Keratinocyte (primary cell): ENCODE measurements at regions not wholly inside any gene's neighbourhood (a gene's known extent, or its start where the extent isn't known, plus 50 kb on each side); places are given as distances from the start of the nearest gene placed in this dataset.

Experiments
- CTCF ChIP-seq, 3 experiments: IDR thresholded peaks in 1 of 3; conservative IDR thresholded peaks in 1 of 3; optimal IDR thresholded peaks in 1 of 3; 2 replicates in 2 of 3; 3 replicates in 1 of 3; pipeline versions ENCODE3 to v1.5.1; 2011; ENCODE audit warnings: low read length in 3 of 3, mild to moderate bottlenecking in 3 of 3, moderate library complexity in 2 of 3, control low read depth in 1 of 3, inconsistent platforms in 1 of 3; ENCODE audit not compliant: insufficient read depth in 2 of 3; ENCODE audit errors: extremely low read depth in 1 of 3
- EZH2 ChIP-seq: IDR thresholded peaks from one replicate; pipeline ENCODE4 v1.6.1; 2012; ENCODE audit warnings: inconsistent platforms, mild to moderate bottlenecking, low read length, moderate library complexity

GRCh38 chr7:53470336-53470970 is 435.0 kb downstream of the POM121L12 start:
- no peak for TF ChIP-seq CTCF (optimal IDR thresholded peaks at IDR 0.05 in 1 of 3, IDR thresholded peaks at IDR 0.05 in 1 of 3, conservative IDR thresholded peaks at IDR 0.05 in 1 of 3; ENCODE audit: extremely low read depth in 1 of 3, insufficient read depth in 2 of 3, low read length in 3 of 3)
- no peak for TF ChIP-seq EZH2
